ENCODE measurements at regions not wholly inside any gene's neighbourhood (a gene's known extent, or its start where the extent isn't known, plus 50 kb on each side); places are given as distances from the start of the nearest gene placed in this dataset.

GRCh38 chr14:34220921-34221320 lies 241.1 kb downstream of the SPTSSA start:
- Histone ChIP-seq H3K4me1 (ENCODE audit: control insufficient read depth in 2 of 2, insufficient read depth in 2 of 2, low read length in 2 of 2) (no peaks in the 10 kb centered on the region), H3K27me3 (replicated peaks in 1 of 4; ENCODE audit: control extremely low read depth in 1 of 4, control insufficient read depth in 3 of 4, insufficient read depth in 4 of 4, low read length in 3 of 4) (peaks cover 0 to 7% (median 2%) of the 10 kb centered on the region in 4 experiments), H3K4me2 (replicated peaks; ENCODE audit: low read depth, low read length, poor library complexity, severe bottlenecking) (no peak overlapping the region), H4K20me1 (ENCODE audit: control insufficient read depth, insufficient read depth, low read length, poor library complexity, severe bottlenecking) (no peaks in the 10 kb centered on the region), H3K9me3 (ENCODE audit: control extremely low read depth in 1 of 3, control insufficient read depth in 2 of 3, insufficient read depth in 1 of 3, low read length in 2 of 3) (no peaks in the 10 kb centered on the region), H3K4me3 (ENCODE audit: control extremely low read depth in 1 of 5, extremely low read depth in 1 of 5, insufficient read depth in 1 of 5, low read depth in 2 of 5, low read length in 4 of 5) (no peak overlapping the region), H3K79me2 (ENCODE audit: control insufficient read depth, insufficient read depth, low read length) (no peaks in the 10 kb centered on the region), H2AFZ (ENCODE audit: insufficient read depth, low read depth, low read length, poor library complexity, severe bottlenecking) (no peak overlapping the region), H3K9ac (ENCODE audit: low read length) (no peak overlapping the region), H3K27ac (ENCODE audit: low read length in 2 of 2) (no peak overlapping the region), H3K36me3 (replicated peaks in 1 of 2; ENCODE audit: control extremely low read depth in 1 of 2, control insufficient read depth in 1 of 2, extremely low read depth in 1 of 2, insufficient read depth in 2 of 2, low read length in 1 of 2) (no peaks in the 10 kb centered on the region)
- Mint-ChIP-seq H3K4me1 (no peaks in the 10 kb centered on the region), H3K9me3 (ENCODE audit: insufficient read depth) (no peaks in the 10 kb centered on the region), H3K27me3 (peaks cover 8% of the 10 kb centered on the region), H3K4me3 (no peak overlapping the region), H3K27ac (no peak overlapping the region)
- ATAC-seq (ENCODE audit: low read depth) (no peak), DNase-seq (no peak)
- ChIA-PET POLR2A (no interaction called here), CTCF (no interaction called here)
- intact Hi-C loops (cut with micrococcal nuclease): no loop called here
- TF ChIP-seq EZH2 (IDR thresholded peaks at IDR 0.05; ENCODE audit: borderline replicate concordance, insufficient read depth, low read depth, low read length, poor library complexity, severe bottlenecking): no peak
- TF ChIP-seq, protein P1, sequence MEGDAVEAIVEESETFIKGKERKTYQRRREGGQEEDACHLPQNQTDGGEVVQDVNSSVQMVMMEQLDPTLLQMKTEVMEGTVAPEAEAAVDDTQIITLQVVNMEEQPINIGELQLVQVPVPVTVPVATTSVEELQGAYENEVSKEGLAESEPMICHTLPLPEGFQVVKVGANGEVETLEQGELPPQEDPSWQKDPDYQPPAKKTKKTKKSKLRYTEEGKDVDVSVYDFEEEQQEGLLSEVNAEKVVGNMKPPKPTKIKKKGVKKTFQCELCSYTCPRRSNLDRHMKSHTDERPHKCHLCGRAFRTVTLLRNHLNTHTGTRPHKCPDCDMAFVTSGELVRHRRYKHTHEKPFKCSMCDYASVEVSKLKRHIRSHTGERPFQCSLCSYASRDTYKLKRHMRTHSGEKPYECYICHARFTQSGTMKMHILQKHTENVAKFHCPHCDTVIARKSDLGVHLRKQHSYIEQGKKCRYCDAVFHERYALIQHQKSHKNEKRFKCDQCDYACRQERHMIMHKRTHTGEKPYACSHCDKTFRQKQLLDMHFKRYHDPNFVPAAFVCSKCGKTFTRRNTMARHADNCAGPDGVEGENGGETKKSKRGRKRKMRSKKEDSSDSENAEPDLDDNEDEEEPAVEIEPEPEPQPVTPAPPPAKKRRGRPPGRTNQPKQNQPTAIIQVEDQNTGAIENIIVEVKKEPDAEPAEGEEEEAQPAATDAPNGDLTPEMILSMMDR (IDR thresholded peaks at IDR 0.05): no peak
- 49% methylated on average over 6 of the region's 7 CpGs for WGBS (ENCODE audit: insufficient coverage)

DNA sequence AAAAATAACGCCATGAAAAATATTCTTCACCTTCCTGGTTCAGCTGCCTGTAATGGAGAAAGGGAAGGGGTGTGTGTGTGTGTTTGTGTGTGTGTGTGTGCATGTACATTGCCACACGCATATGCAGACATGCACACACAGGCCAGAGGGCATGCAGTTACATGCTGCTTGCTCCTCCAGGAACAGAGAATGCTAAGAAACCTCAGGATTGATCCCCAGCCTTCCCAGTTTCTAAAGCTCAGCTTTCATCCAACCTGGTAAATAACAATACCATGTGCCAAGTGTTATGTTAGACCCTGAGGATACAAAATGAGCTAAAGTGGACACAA lies 241.7 kb downstream of the SPTSSA start:
- Histone ChIP-seq H3K4me2 (replicated peaks; ENCODE audit: low read depth, low read length, poor library complexity, severe bottlenecking) (no peak overlapping the region), H3K4me3 (ENCODE audit: control extremely low read depth in 1 of 5, extremely low read depth in 1 of 5, insufficient read depth in 1 of 5, low read depth in 2 of 5, low read length in 4 of 5) (no peak overlapping the region), H4K20me1 (ENCODE audit: control insufficient read depth, insufficient read depth, low read length, poor library complexity, severe bottlenecking) (no peaks in the 10 kb centered on the region), H3K9ac (ENCODE audit: low read length) (no peak overlapping the region), H3K27me3 (replicated peaks in 1 of 4; ENCODE audit: control extremely low read depth in 1 of 4, control insufficient read depth in 3 of 4, insufficient read depth in 4 of 4, low read length in 3 of 4) (peaks cover 0 to 7% (median 2%) of the 10 kb centered on the region in 4 experiments), H3K9me3 (ENCODE audit: control extremely low read depth in 1 of 3, control insufficient read depth in 2 of 3, insufficient read depth in 1 of 3, low read length in 2 of 3) (no peaks in the 10 kb centered on the region), H3K4me1 (ENCODE audit: control insufficient read depth in 2 of 2, insufficient read depth in 2 of 2, low read length in 2 of 2) (no peaks in the 10 kb centered on the region), H3K36me3 (replicated peaks in 1 of 2; ENCODE audit: control extremely low read depth in 1 of 2, control insufficient read depth in 1 of 2, extremely low read depth in 1 of 2, insufficient read depth in 2 of 2, low read length in 1 of 2) (no peaks in the 10 kb centered on the region), H3K79me2 (ENCODE audit: control insufficient read depth, insufficient read depth, low read length) (no peaks in the 10 kb centered on the region), H2AFZ (ENCODE audit: insufficient read depth, low read depth, low read length, poor library complexity, severe bottlenecking) (no peak overlapping the region), H3K27ac (ENCODE audit: low read length in 2 of 2) (no peak overlapping the region)
- POLR2A ChIA-PET: no interaction called here
- Mint-ChIP-seq H3K4me3 (no peak overlapping the region), H3K27ac (no peak overlapping the region), H3K4me1 (no peaks in the 10 kb centered on the region), H3K27me3 (peaks cover 8% of the 10 kb centered on the region), H3K9me3 (ENCODE audit: insufficient read depth) (no peaks in the 10 kb centered on the region)
- WGBS (ENCODE audit: insufficient coverage): 0% methylated on average over 1 of the region's 2 CpGs
- intact Hi-C loops (cut with micrococcal nuclease): no loop called here
- CTCF ChIA-PET: no interaction called here
- ATAC-seq (ENCODE audit: low read depth): no peak
- no peak for TF ChIP-seq EZH2 (IDR thresholded peaks at IDR 0.05; ENCODE audit: borderline replicate concordance, insufficient read depth, low read depth, low read length, poor library complexity, severe bottlenecking)
- TF ChIP-seq, protein P1 (IDR thresholded peaks at IDR 0.05): no peak
- no peak for DNase-seq
